GM12878 (cell line): ENCODE measurements at regions not wholly inside any gene's neighbourhood (a gene's known extent, or its start where the extent isn't known, plus 50 kb on each side); places are given as distances from the start of the nearest gene placed in this dataset.

Source experiments
- ATAC-seq: fragments of 200-7000 bp; cut with Tn5 transposase; 3 replicates; pipeline ENCODE4 v1.9.1; 2020; ENCODE audit warnings: mild to moderate bottlenecking, moderate library complexity
- BruUV-seq: library from RNA; stranded (reverse); fragments of 400-500 nt; replicated peaks from 2 replicates; lab custom pipeline; 2021; lab: Mats Ljungman, UMichigan
- CTCF ChIA-PET: fragments of 300-600 bp; sonication (Branson Sonifier 250); formaldehyde crosslinking; extraction: SDS; loops from one replicate; lab custom pipeline; 2021; ENCODE audit warnings: inconsistent platforms; lab: Yijun Ruan, JAX
- POLR2A ChIA-PET: fragments of 350-600 bp; formaldehyde crosslinking; extraction: SDS; loops from one replicate; lab custom pipeline; 2021; ENCODE audit warnings: inconsistent platforms; lab: Charles Lee
- RAD21 ChIA-PET: fragments of 300-600 bp; sonication (Branson Sonifier 250); formaldehyde crosslinking; loops from one replicate; lab custom pipeline; 2023; ENCODE audit warnings: antibody characterized with exemption; ENCODE audit not compliant: unreplicated experiment; lab: Charles Lee
- SMC1A ChIA-PET: fragments of 300-600 bp; sonication (Branson Sonifier 250); formaldehyde crosslinking; loops from one replicate; lab custom pipeline; 2023; ENCODE audit not compliant: unreplicated experiment, uncharacterized antibody; lab: Charles Lee
- DNase-seq: peaks from one replicate; pipeline ENCODE4 v3.0.0-alpha.2; 2011; ENCODE audit warnings: low read depth, low spot score
- FAIRE-seq: peaks from 3 replicates; lab custom pipeline; 2011; peaks lifted over from hg19 to GRCh38; lab: Jason Lieb, UNC
- H2AFZ ChIP-seq: 2 replicates; pipeline ENCODE4 v1.6.0; 2011; ENCODE audit warnings: low read depth, low read length, control low read depth; ENCODE audit not compliant: control insufficient read depth
- H3K27ac ChIP-seq: 2 replicates; pipeline ENCODE4 v1.5.1; 2011; ENCODE audit warnings: control low read depth; ENCODE audit not compliant: control insufficient read depth, insufficient read depth
- H3K27me3 ChIP-seq, 2 experiments: replicated peaks in 1 of 2; 2 replicates each; pipeline versions ENCODE4 v1.6.0 to v1.6.1; 2011; ENCODE audit warnings: low read length in 1 of 2; ENCODE audit not compliant: control insufficient read depth in 2 of 2, insufficient read depth in 2 of 2
- H3K36me3 ChIP-seq, 2 experiments: 2 replicates each; pipeline ENCODE4 v1.5.1; 2011; ENCODE audit warnings: low read length in 1 of 2; ENCODE audit not compliant: control insufficient read depth in 2 of 2, insufficient read depth in 2 of 2
- H3K4me1 ChIP-seq: 2 replicates; pipeline ENCODE4 v1.6.1; 2011; ENCODE audit warnings: mild to moderate bottlenecking, low read length, moderate library complexity, mixed read lengths; ENCODE audit not compliant: control insufficient read depth, insufficient read depth
- H3K4me2 ChIP-seq: 2 replicates; pipeline ENCODE4 v1.6.0; 2011; ENCODE audit warnings: control low read depth; ENCODE audit not compliant: control insufficient read depth, insufficient read depth
- H3K4me3 ChIP-seq: fragments of 200-600 bp; sonication (generic); 2 replicates; pipeline ENCODE4 v1.5.1; 2016
- H3K79me2 ChIP-seq: 2 replicates; pipeline ENCODE4 v1.6.0; 2011; ENCODE audit warnings: low read length; ENCODE audit not compliant: control insufficient read depth, insufficient read depth
- H3K9ac ChIP-seq: 2 replicates; pipeline ENCODE4 v1.8.0; 2011; ENCODE audit warnings: low read length, control low read depth, mixed read lengths; ENCODE audit not compliant: control insufficient read depth, insufficient read depth
- H3K9me3 ChIP-seq: replicated peaks from 3 replicates; pipeline ENCODE4 v1.5.1; 2011; ENCODE audit warnings: mild to moderate bottlenecking, low read length; ENCODE audit not compliant: control insufficient read depth, insufficient read depth
- H4K20me1 ChIP-seq: 2 replicates; pipeline ENCODE4 v1.6.0; 2011; ENCODE audit not compliant: control insufficient read depth, insufficient read depth
- CBX3 ChIP-seq: fragments of 200-600 bp; sonication (generic); IDR thresholded peaks from 2 replicates; pipeline ENCODE4 v1.6.1; 2016; ENCODE audit warnings: low read depth, borderline replicate concordance
- CHD4 ChIP-seq: fragments of 200-600 bp; sonication (generic); IDR thresholded peaks from 2 replicates; pipeline ENCODE4 v1.6.1; 2016; ENCODE audit warnings: mild to moderate bottlenecking
- EP300 ChIP-seq, 2 experiments: fragments of 150-350 bp in 1 of 2; IDR thresholded peaks; 2 replicates each; pipeline ENCODE4 v1.6.1; 2011 to 2012; ENCODE audit warnings: low read depth in 2 of 2, low read length in 2 of 2, borderline replicate concordance in 1 of 2, improper control_type of control experiment in 1 of 2, inconsistent platforms in 1 of 2; ENCODE audit not compliant: control insufficient read depth in 1 of 2
- HDAC6 ChIP-seq: fragments of 200-600 bp; sonication (generic); IDR thresholded peaks from one replicate; pipeline ENCODE4 v1.8.0; 2017; ENCODE audit warnings: antibody characterized with exemption; ENCODE audit not compliant: unreplicated experiment
- KAT2A ChIP-seq: conservative IDR thresholded peaks from 2 replicates; pipeline ENCODE4 v1.6.1; 2011; ENCODE audit warnings: low read depth, low read length; ENCODE audit not compliant: control insufficient read depth
- NR2C1 ChIP-seq: fragments of 450-650 bp; IDR thresholded peaks from 2 replicates; pipeline ENCODE4 v1.6.1; 2017; ENCODE audit warnings: antibody characterized with exemption, mild to moderate bottlenecking, moderate library complexity
- NR2C2 ChIP-seq: IDR thresholded peaks from 2 replicates; pipeline ENCODE4 v1.6.1; 2011; ENCODE audit warnings: borderline replicate concordance, low read depth; ENCODE audit not compliant: control insufficient read depth, insufficient read length
- SMAD5 ChIP-seq: IDR thresholded peaks from 2 replicates; pipeline ENCODE4 v1.6.1; 2016; ENCODE audit warnings: antibody characterized with exemption, low read depth
- SPI1 ChIP-seq: IDR thresholded peaks from 2 replicates; pipeline ENCODE4 v1.6.1; 2011; ENCODE audit warnings: low read depth, mild to moderate bottlenecking, low read length, moderate library complexity, borderline replicate concordance; ENCODE audit not compliant: insufficient read depth
- SREBF2 ChIP-seq: IDR thresholded peaks from 2 replicates; pipeline ENCODE4 v1.6.1; 2012; ENCODE audit warnings: mild to moderate bottlenecking, low read length
- WGBS: methylation state at CpG from one replicate; pipeline ENCODE4 v1.1.6; 2016; ENCODE audit warnings: low lambda C conversion rate; ENCODE audit not compliant: insufficient replicate concordance, insufficient coverage; ENCODE audit errors: missing lambda C conversion rate; 5-methylcytosine and 5-hydroxymethylcytosine counted together
- in situ Hi-C: fragments of 300-500 bp; cut with MboI; formaldehyde crosslinking; loops from 9 replicates; pipeline ENCODE4 v1.14.3; 2018; ENCODE audit warnings: mixed read lengths
- intact Hi-C: fragments of 100-400 bp; cut with micrococcal nuclease; formaldehyde crosslinking; loops from one replicate; pipeline ENCODE4 v1.14.2; 2022; ENCODE audit not compliant: unreplicated experiment
- TF ChIP-seq, protein P1 (sequence below), 3 experiments: IDR thresholded peaks in 2 of 3; conservative IDR thresholded peaks in 1 of 3; 2 replicates each; pipeline ENCODE4 v1.5.1; 2011; ENCODE audit warnings: low read depth in 3 of 3, low read length in 3 of 3, mild to moderate bottlenecking in 3 of 3, control low read depth in 2 of 3, moderate library complexity in 2 of 3, inconsistent platforms in 1 of 3, mixed read lengths in 1 of 3; ENCODE audit not compliant: control insufficient read depth in 2 of 3, insufficient read depth in 1 of 3; ENCODE audit errors: extremely low read depth in 1 of 3
- TF ChIP-seq, protein P2 (sequence below): fragments of 450-650 bp; conservative IDR thresholded peaks from 2 replicates; pipeline ENCODE4 v1.6.1; 2017; ENCODE audit warnings: mild to moderate bottlenecking, moderate library complexity
- TF ChIP-seq, protein P3 (sequence below): IDR thresholded peaks from 2 replicates; pipeline ENCODE4 v1.6.1; 2011; ENCODE audit warnings: low read depth, mild to moderate bottlenecking, low read length, moderate library complexity, borderline replicate concordance; ENCODE audit errors: extremely low read depth
- TF ChIP-seq, protein P4 (sequence below): fragments of 450-650 bp; IDR thresholded peaks from 2 replicates; pipeline ENCODE4 v1.6.1; 2017; ENCODE audit warnings: mild to moderate bottlenecking

DNA sequence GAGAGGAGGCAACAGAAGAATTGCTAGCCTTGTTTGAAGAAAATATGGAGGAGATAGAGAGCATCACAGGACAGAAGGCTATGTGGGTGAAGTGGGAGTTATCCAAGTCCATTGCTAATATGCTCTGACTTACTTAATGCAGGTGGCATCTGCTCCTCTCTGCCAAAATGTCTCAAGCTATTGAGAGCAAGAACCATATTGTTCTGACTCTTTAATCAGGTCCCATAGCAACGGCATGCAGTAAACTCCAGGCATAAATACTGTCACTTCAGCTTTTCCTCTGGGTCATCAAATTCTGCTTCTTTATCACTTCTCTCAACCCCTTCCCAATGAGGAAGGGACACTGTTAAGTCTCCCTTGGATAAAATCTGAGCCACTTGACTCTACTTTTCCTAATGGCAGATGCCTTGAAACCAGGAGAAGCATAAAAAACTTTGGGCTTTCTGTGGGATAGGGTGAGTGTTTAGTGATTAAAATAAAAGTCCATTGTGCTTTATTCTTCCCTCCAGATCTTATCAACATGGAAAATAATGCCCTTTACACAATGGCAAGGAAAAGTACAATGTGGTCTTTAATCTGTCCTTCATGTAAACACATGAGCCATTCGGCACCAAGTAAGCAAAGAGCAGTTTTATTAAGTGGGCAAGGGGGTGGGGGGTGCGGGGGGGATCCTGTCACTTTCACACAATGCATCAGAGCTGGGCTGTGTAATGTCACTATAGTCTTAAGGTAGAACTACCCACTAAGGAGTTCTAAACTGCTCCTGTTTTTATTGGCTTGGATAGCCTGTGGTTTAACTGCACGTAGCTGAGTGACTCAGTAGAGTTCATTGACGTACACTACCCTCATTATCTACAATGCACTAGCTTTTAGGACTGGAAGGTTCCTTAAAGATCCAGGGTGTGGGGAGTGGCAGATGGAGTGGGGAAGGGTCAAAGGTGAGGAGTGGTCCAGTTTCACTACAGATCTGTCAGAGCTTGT, 71.0 kb upstream of the TARS1 start (continued):
- TF ChIP-seq, protein P1, sequence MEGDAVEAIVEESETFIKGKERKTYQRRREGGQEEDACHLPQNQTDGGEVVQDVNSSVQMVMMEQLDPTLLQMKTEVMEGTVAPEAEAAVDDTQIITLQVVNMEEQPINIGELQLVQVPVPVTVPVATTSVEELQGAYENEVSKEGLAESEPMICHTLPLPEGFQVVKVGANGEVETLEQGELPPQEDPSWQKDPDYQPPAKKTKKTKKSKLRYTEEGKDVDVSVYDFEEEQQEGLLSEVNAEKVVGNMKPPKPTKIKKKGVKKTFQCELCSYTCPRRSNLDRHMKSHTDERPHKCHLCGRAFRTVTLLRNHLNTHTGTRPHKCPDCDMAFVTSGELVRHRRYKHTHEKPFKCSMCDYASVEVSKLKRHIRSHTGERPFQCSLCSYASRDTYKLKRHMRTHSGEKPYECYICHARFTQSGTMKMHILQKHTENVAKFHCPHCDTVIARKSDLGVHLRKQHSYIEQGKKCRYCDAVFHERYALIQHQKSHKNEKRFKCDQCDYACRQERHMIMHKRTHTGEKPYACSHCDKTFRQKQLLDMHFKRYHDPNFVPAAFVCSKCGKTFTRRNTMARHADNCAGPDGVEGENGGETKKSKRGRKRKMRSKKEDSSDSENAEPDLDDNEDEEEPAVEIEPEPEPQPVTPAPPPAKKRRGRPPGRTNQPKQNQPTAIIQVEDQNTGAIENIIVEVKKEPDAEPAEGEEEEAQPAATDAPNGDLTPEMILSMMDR (IDR thresholded peaks at IDR 0.05 in 2 of 3, conservative IDR thresholded peaks at IDR 0.05 in 1 of 3; ENCODE audit: control insufficient read depth in 2 of 3, extremely low read depth in 1 of 3, insufficient read depth in 1 of 3, low read depth in 3 of 3, low read length in 3 of 3) = no peak
- TF ChIP-seq, protein P2, sequence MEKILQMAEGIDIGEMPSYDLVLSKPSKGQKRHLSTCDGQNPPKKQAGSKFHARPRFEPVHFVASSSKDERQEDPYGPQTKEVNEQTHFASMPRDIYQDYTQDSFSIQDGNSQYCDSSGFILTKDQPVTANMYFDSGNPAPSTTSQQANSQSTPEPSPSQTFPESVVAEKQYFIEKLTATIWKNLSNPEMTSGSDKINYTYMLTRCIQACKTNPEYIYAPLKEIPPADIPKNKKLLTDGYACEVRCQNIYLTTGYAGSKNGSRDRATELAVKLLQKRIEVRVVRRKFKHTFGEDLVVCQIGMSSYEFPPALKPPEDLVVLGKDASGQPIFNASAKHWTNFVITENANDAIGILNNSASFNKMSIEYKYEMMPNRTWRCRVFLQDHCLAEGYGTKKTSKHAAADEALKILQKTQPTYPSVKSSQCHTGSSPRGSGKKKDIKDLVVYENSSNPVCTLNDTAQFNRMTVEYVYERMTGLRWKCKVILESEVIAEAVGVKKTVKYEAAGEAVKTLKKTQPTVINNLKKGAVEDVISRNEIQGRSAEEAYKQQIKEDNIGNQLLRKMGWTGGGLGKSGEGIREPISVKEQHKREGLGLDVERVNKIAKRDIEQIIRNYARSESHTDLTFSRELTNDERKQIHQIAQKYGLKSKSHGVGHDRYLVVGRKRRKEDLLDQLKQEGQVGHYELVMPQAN = no peak
- TF ChIP-seq, protein P3, sequence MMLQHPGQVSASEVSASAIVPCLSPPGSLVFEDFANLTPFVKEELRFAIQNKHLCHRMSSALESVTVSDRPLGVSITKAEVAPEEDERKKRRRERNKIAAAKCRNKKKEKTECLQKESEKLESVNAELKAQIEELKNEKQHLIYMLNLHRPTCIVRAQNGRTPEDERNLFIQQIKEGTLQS = no peak
- no peak for TF ChIP-seq CBX3
- TF ChIP-seq SREBF2 = no peak

DNA sequence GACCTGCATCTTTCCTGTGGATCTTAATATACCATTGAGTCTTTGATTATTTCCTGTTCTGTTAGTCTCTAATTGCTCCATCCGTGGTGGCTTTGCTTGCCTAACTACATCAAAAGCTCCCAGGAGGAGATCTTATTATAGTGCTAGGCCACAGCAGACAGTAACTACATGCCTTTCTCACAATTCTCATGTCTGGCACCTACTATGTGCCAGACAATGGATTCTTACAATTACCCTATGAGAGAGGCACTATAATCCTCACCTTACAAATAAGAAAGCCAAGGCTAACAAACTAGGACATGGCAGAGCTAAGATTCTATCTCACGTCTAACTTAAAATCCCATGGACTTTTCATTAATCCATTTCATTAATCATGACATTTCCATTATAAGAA, 70.3 kb upstream of the TARS1 start:
- whole genome bisulfite sequencing = 0% methylated on average over 2 of the region's 2 CpGs
- BruUV-seq = no TSS peak
- no peaks in the 10 kb centered on the region for H4K20me1 ChIP-seq
- no peaks in the 10 kb centered on the region for H3K79me2 ChIP-seq
- no peaks in the 10 kb centered on the region for H3K4me1 ChIP-seq
- H3K4me3 ChIP-seq = no peak overlapping the region
- FAIRE-seq (no peak), ATAC-seq (no peak), DNase-seq (no peak)
- H3K27me3 ChIP-seq = no peaks in the 10 kb centered on the region
- in situ Hi-C loops = no loop called here
- ChIA-PET SMC1A (interaction anchor here (1.2 to 1.4 kb wide), 2 partner anchors 25 to 37 kb away, joined by 3 read pairs; no protein-coding TSS in a partner anchor), RAD21 (no interaction called here), POLR2A (no interaction called here), CTCF (no interaction called here)
- H3K9ac ChIP-seq = no peak overlapping the region
- no peaks in the 10 kb centered on the region for H3K9me3 ChIP-seq
- no peak overlapping the region for H2AFZ ChIP-seq
- intact Hi-C loops = no loop called here
- H3K4me2 ChIP-seq = no peak overlapping the region
- no peak overlapping the region for H3K27ac ChIP-seq
- H3K36me3 ChIP-seq = no peaks in the 10 kb centered on the region
- TF ChIP-seq SREBF2 = no peak
- no peak for TF ChIP-seq SMAD5
- TF ChIP-seq, protein P4, sequence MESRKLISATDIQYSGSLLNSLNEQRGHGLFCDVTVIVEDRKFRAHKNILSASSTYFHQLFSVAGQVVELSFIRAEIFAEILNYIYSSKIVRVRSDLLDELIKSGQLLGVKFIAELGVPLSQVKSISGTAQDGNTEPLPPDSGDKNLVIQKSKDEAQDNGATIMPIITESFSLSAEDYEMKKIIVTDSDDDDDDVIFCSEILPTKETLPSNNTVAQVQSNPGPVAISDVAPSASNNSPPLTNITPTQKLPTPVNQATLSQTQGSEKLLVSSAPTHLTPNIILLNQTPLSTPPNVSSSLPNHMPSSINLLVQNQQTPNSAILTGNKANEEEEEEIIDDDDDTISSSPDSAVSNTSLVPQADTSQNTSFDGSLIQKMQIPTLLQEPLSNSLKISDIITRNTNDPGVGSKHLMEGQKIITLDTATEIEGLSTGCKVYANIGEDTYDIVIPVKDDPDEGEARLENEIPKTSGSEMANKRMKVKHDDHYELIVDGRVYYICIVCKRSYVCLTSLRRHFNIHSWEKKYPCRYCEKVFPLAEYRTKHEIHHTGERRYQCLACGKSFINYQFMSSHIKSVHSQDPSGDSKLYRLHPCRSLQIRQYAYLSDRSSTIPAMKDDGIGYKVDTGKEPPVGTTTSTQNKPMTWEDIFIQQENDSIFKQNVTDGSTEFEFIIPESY = no peak
- TF ChIP-seq EP300 (IDR thresholded peaks at IDR 0.05; ENCODE audit: borderline replicate concordance in 1 of 2, control insufficient read depth in 1 of 2, low read depth in 2 of 2, low read length in 2 of 2) = no peak
- TF ChIP-seq SPI1 = no peak
- no peak for TF ChIP-seq NR2C2
- no peak for TF ChIP-seq CHD4
- no peak for TF ChIP-seq HDAC6
- TF ChIP-seq NR2C1 = no peak
- TF ChIP-seq KAT2A = no peak
